GM21529 (cell line): ENCODE measurements at regions not wholly inside any gene's neighbourhood (a gene's known extent, or its start where the extent isn't known, plus 50 kb on each side); places are given as distances from the start of the nearest gene placed in this dataset.
A peak's percentile ranks its signal among the peaks of the same experiment; 100 is the strongest.

Experiments used
- ATAC-seq: cut with Tn5 transposase; IDR thresholded peaks from one replicate; pipeline ENCODE4 v1.9.1; 2021; ENCODE audit not compliant: unreplicated experiment

DNA sequence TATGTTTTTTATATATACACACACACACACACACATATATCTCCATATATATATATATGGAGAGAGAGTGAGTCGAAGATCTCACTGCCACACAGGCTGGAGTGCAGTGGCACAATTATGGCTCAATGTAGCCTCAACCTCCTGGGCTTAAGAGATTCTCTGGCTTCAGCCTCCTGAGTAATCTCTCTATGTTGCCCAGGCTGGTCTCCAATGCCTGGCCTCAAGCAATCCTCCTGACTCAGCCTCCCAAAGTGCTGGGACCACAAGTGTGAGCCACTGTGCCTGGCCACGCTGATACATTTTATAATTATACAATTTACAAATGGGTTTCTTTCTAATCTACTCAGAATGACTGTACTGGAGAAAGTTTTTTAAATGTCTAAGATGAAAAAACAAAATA lies 664.2 kb downstream of the PTPRC start:
- no peak for ATAC-seq

DNA sequence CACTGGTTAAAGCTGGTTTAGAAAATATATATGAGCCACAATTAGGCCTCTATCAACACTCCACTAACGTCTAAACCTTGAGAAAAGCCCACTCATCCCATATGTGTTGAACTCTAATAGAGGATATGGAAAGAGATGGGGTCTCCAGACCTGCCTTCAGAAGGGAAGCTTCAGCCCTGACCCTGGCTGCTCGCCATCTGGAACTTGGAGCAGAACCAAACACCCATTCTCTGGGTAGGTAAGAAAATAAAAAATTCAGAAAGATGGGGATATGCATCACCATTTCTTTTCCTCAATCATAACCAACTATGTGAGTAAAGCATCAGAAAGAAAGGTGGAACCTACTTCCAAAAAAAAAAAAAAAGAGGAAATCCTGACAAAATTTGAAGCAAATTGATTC lies 666.2 kb downstream of the PTPRC start:
- ATAC-seq: no peak

DNA sequence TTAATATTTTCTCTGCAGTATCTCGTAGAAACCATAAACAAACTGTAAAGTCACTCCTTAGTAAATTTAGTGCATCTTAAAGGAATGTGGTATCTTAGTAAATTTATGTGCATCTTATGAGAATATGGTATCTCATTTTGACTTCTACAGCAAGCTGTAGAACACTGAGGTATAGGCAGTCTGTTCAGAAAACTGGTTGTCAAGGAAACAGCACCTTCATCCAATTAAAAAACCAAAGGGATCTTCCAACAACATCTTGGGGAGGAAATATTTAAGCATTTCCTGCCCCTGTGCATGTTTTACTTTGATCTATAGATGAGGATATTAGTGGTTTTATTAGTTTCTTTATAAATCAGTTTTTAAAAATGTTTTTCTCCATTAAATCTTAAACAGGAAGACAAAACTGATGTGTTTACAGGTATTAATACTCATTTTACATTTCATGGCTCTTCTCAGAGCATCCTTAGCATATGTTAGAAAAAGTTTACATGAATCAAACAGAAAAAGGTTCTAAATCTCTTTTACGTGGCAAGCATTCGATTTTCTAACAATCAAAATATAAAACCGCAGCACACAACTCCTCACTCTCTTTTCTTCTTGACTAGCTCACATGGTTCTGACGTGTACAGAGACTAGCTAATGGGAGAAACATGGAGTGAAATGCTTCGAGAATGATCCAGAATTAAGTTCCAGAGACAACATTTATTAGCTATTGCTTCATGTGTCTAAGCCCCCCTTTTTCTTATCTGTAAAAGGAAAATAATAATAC lies 668.8 kb downstream of the PTPRC start:
- ATAC-seq: no peak

DNA sequence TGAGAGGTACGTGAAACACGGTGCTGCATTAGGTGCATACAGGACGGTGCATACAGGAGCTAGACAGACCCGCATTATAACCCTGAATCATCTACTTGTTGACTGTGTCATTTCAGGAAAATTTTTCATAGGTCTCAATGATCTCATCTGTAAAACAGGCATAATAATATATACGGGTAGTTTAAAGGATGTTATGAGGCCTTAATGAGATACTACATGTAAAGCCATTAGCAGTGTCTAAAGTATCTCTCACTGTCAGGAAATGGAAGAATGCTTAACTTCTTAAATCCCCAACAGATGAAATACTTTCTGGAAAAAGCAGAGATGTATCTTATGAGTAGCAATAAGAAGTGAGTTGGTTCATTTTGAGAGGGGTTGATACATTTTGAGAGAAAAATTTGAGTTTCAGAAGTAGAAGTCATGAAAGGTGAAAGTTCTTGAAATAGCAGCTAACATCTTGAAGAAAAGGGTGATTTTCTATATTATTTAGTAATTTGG lies 669.6 kb downstream of the PTPRC start:
- peak; percentile 67 for ATAC-seq

DNA sequence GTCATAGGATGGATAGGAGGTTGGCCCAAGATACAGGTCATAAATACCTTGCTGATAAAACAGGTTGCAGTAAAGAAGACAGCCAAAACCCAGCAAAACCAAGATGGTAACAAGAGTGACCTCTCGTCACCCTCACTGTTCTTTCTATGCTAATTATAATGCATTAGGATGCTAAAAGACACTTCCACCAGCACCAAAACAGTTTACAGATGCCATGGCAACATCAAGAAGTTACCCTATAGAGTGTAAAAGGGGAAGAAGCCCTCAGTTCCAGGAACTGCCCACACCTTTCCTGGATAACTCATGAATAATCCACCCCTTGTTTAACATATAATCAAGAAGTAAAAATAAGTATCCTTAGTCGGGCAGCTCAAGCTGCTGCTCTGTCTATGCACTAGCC lies 671.9 kb downstream of the PTPRC start:
- ATAC-seq: no peak

DNA sequence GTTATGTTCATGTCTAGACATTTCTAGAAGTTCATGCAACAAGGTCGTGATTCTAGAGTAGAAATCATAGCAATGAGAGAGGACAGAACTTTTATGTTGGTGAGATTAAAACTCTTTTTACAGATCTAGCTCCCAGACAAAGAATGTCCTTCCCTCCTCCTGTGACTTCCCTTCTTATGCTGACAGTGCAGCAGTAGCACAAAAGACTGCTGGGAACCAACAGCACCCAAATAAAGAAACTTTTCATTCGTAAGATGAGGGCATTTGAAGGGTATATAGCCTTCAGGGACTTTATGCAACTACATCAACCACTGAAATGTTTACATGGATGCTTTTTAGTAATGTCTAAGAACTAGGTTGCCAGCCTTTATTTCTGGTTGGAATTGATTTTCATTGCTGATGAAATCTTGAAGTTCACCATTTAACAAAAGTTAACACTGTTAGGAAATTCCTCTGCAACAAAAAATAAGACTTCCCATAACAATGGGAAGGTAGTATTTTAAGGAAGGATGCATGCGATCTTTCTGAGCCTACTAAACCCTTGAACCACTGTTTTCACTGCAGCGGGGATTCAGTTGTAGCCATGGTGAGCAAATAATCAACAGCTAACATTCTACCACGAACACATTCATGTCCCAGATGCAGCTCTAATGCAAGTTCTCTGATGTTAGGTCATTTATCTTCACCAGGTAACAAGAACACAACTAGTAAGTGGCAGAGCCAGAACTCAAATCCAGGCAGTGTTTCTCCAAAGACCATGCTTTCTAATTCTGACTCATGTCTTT lies 672.8 kb downstream of the PTPRC start:
- no peak for ATAC-seq

GRCh38 chr1:199312626-199313025 lies 673.8 kb downstream of the PTPRC start:
- no peak for ATAC-seq

GRCh38 chr1:199313444-199313843 lies 674.6 kb downstream of the PTPRC start:
- no peak for ATAC-seq

GRCh38 chr1:199319341-199319740 lies 680.5 kb downstream of the PTPRC start:
- ATAC-seq: no peak

DNA sequence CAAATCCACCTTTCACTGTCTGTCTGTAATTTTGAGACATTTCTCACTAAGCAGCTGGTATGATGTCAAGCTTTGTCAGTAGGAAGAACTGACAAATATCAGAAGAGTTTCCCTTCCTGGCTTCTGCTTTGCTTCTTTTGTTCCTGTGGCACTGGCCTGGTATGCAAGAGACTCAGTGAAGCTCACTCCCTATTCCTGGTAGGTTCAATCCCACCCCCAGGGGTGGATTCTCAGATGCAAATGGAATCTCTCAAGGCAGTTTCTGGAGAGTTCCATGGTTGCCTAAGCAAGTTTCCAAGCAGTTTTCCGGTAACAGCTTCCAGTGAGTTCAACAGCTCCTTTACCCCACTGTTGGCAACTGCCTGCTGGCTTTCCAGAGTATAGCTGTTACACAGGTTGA lies 683.4 kb downstream of the PTPRC start:
- no peak for ATAC-seq

DNA sequence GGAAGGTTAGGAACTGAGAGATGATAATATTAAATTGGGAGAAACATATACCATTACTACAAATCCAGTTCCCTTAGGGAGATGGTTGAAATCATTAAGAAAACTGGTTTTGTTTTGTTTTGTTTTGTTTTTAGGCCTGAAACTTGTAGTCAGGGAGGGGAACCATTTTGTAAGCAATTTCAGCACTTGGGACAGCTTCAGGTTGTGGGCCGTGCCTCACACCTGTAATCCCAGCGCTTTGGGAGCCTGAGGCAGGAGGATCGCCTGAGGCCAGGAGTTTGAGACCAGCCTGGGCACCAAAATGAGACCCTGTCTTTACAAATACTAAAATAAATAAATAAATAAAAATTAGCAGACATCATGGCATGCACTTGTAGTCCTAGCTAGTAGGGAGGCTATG lies 694.3 kb upstream of the NR5A2 start:
- ATAC-seq: no peak

DNA sequence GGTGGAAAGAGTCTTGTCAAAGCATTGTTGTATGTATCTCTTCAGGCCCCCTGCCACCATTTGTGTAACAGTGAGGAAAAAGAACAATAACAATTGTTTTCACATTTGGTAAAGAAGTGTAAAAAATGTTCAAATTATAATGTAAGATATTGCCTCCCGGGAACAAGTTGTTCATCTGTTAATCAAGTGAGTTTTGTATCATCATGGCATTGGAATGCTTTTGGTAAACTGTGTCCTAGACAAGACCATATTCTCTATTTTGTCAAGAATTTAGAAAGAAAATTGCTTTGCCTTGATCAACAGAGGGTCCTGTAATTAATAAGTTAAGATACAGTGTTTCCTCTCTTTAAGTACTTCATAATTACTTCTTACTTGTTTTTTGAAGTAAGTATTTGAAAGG lies 692.0 kb upstream of the NR5A2 start:
- ATAC-seq: no peak

DNA sequence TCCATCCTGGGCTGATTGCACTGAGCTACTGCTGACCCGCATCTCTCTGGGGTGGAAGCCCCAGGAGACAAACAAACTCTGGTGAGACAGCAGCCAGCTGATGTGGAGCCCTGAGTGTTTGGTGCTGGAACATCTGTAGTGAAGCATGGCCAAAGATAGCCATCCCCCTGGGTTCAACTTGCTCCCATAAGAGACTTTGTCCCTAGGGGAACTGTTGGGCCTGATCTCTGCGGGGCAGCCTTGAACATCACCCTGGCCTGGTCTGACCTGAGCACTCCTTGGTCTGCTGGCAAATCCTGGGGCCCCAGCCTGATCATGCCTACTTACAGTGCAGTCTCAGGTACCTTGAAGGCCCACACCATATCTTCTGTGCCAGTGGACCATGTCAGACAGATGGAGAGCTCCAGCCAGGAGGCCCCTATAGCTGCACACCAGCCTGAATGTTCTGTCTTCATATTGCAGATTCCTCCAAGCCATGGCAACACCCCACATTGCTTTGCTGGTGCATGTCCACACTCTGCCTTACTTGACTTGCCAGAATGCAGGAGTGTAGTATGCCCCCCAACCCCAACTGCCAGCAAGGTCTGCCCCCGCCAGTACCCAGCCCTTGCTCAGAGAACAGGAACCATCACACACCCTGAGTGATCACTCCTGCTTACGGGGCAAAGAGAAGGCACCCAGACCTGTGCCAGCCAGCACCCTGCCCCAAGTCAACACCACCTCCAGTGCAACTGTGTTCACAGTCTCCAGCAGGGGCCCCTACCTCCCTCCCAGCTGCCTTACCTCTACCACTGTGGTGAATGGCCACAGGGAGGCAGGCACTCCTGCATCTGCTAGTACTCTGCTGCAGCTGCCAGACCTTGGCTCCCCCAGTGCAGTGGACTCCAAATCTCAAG lies 690.5 kb upstream of the NR5A2 start:
- no peak for ATAC-seq

DNA sequence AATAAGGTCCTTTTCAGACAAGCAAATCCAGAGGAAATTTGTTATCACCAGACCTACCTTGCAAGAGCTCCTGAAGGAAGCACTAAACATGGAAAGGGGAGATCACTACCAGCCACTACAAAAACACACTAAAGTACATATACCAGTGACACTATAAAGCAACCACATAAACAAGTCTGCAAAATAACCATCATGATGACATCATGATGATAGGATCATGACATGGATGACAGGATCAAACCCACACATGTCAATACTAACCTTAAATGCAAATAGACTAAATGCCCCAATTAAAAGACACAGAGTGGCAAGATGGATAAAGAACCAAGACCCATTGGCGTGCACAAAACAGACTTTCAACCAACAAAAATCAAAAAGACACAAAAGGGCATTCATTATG lies 688.8 kb upstream of the NR5A2 start:
- no peak for ATAC-seq

GRCh38 chr1:199352351-199352750 lies 675.2 kb upstream of the NR5A2 start:
- ATAC-seq: no peak

DNA sequence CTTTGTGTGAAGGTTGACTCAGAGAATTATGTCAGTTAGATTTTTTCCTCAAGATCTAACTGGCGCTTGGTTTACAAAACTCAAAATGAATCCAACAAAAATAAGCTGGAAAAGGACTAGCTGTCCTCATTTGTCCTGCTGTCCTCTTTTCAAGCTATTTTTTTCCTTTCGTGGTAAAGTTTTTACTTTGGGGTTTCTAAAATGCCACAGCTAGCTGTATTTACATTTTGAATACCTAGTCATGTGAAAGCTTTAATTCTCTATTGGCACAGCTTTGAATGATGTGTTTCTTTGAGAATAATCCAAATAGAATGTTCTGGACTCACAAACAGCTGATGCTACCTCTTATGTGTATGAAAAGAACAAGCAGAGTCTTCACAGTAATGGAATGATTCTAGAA lies 673.6 kb upstream of the NR5A2 start:
- no peak for ATAC-seq

- no peak for ATAC-seq
Measured at GRCh38 chr1:199356561-199356960, 670.9 kb upstream of the NR5A2 start.

DNA sequence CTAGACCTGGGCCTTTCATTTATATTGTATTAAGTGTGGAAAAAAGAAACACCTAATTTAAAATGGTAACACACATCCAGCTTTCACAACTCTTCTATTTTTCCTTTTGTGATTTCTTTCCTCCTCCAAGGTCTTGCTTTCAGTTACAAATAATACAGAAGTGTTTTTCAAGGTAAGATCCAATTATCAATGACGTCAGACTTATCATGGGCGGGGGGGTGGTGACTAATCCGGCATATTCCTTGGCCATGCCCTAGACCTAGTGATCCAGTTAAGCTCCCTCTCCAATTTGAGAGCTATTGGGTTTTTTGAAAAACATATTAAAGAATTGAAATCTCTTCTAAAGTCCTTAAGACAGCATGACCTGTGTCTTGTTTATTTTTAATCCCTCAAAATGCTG lies 669.9 kb upstream of the NR5A2 start:
- no peak for ATAC-seq

GRCh38 chr1:199362996-199363395 lies 664.5 kb upstream of the NR5A2 start:
- ATAC-seq: no peak

DNA sequence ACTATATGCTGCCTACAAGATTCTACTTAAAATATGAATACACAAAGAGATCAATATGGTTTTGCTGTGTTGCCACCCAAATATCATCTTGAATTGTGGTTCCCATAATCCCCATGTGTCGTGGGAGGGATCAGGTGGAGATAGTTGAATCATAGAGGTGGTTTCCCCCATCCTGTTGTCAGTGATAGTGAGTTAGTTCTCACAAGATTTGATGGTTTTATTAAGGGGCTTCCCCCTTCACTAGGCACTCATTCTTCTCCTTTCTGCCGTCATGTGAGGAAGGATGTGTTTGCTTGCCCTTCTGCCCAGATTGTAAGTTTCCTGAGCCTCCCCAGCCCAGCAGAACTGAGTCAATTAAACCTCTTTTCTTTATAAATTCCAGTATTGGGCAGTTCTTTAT lies 654.4 kb upstream of the NR5A2 start:
- ATAC-seq: no peak

DNA sequence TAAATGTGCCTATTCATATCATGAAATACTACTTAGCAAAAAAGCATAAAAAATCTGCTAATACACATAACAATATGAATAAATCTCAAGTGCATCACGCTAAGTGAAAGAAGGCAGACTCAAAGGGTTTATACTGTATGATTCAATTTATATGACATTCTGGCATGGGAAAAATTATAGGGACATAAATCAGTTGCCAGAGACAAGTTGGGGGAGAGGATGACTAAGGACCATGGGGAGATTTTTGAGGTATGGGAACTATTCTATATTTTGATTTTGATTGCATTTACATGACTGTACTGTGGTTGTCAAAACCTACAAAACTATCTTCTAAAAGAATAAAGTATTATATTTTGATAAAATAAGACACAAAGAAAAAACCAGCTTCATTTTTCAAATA lies 650.3 kb upstream of the NR5A2 start:
- no peak for ATAC-seq
